GM12873 (cell line): ENCODE measurements at regions not wholly inside any gene's neighbourhood (a gene's known extent, or its start where the extent isn't known, plus 50 kb on each side); places are given as distances from the start of the nearest gene placed in this dataset.

ENCODE experiments used
- TF ChIP-seq, protein P1 (sequence below): IDR thresholded peaks from 2 replicates; pipeline ENCODE4 v1.5.1; 2012; ENCODE audit warnings: low read depth, mild to moderate bottlenecking, moderate library complexity, low read length, control low read depth; ENCODE audit not compliant: insufficient read depth; ENCODE audit errors: missing control alignments

DNA sequence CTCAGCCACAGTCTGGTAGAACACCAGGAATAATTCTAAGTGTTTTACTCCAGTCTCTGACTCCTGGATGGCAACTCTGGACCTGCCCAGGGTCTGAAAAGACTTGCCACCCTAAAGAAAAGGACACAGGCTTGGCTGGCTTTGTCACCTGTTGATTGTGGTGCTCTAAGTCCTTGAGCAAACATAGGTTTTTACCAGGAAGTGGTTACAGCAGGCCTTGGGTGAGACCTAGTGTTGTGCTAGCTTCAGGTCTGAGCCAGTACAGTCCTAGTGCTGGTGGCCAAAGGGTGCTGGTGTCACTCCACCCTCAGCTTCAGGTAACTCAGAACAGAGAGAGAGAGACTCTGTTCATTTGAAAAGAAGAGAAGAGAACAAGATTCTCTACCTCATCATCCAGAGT, 1239.4 kb upstream of the CRIM1 start:
- TF ChIP-seq, protein P1, sequence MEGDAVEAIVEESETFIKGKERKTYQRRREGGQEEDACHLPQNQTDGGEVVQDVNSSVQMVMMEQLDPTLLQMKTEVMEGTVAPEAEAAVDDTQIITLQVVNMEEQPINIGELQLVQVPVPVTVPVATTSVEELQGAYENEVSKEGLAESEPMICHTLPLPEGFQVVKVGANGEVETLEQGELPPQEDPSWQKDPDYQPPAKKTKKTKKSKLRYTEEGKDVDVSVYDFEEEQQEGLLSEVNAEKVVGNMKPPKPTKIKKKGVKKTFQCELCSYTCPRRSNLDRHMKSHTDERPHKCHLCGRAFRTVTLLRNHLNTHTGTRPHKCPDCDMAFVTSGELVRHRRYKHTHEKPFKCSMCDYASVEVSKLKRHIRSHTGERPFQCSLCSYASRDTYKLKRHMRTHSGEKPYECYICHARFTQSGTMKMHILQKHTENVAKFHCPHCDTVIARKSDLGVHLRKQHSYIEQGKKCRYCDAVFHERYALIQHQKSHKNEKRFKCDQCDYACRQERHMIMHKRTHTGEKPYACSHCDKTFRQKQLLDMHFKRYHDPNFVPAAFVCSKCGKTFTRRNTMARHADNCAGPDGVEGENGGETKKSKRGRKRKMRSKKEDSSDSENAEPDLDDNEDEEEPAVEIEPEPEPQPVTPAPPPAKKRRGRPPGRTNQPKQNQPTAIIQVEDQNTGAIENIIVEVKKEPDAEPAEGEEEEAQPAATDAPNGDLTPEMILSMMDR: no peak

DNA sequence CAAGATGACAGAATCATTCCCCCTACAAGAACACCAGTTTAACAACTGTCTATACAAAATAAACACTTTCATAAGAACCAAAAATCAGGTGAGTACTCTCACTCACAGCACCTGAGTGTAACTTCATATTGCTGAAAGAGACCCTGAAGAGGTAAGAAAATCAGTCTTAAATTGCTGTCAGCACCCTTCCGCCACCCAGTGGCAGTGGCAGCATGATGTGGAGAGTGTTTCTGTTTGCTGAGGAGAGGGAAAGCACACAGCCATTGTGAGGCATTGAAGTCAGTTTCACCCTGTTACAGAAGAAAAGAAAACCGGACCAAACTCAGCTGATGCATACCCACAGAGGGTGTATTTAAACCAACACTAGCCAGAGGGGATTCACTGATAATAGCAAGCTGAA, 1240.8 kb upstream of the CRIM1 start:
- TF ChIP-seq, protein P1: no peak

DNA sequence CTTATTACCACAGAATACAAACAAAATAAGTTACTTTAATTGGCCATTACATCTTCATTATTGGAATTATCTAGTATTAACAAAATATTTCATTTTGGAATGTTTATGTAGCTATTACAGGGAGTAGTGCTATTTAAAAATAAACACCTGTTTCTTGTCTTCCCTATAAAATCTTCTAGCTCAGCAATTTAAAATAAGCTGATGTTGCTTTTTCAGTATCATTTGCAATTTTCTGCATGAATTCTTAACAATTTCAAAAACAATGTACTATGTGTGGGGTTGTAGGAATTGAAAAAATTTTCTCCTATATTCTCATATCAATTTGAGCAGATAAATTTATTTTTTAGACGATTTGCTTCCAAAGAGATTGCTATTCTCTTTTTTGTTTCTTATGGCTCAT, 1251.3 kb upstream of the CRIM1 start:
- TF ChIP-seq, protein P1: no peak

DNA sequence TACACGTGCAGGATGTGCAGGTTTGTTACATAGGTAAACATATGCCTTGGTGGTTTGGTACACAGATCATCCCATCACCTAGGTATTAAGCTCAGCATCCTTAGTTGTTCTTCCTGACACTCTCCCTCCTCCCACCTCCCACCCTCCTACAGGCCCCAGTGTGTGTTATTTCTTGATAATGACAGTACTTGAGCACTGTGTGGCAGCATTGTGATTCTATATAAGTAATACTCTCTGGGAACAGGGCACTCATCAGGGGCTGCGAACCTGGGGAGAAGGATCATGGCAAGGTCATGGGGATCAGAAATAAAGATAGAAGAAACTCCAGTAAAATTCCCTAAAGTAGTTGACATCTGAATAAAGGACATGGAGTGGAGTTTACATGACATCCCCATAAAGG, 1256.2 kb upstream of the CRIM1 start:
- TF ChIP-seq, protein P1: no peak

DNA sequence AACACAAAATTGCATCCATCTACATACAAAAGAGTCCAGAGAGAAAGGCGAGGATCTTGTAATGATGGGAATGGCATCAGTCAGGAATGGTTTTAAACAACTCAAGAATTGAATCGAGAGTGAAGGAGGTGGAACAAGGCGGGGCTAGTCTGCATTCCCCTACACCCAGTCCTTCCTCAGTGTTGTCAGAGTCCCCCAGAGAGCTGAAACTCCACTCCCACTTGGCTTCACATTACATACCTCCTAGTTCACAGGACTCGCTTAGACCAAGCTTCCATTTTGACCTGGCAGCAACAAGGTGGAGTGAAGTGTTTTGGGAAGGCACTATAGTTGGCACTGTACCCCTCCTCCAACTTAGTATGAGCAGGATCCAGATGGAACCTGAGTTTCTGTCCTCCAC, 1273.5 kb upstream of the CRIM1 start:
- TF ChIP-seq, protein P1: no peak

DNA sequence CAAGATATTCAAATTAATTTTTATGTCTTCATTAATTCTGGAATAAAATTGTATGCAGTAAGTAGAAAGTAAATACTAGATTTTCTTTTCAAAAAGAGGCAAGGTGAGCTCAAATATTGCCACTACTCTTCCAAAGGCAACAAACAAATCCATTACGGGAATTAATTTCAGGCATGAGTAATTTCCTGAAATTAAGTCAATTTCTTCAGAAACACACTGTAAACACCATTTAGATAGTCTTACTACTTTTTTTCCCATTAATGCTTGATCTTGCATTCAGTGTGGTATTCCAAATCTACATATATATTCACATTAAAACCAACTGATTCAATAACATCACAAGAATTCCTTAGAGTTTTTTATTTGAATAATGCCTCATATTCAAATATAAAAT, 1274.0 kb upstream of the CRIM1 start:
- TF ChIP-seq, protein P1: no peak

DNA sequence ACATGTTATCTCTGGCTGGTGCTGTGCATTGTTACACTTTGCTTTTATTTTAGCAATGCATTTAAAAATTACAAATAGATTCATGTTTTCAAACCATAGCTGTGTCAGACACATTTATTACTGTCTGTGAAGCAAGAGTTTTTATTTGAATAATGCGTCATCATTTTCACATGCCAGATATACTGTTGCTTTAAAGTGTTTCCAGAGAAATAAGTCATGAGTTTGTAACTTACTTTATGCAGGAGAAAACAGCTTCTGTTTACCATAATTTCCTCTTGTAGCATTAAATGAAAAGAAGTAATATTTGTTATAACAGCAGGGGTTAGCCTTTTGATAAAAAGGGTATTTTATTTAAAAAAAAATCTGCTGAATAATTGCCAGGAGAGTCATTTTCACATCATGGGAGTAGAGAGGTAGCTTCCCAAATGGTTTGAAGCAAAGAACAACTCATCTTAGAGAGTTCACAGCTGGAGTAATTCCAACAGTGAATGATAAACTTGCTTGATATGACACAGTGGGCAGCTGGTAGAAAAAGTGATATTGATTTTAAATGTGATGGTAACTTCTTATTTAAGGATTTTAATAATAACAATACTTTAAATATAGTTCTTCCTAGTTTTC, 1274.5 kb upstream of the CRIM1 start:
- TF ChIP-seq, protein P1: no peak
